MM.1S (cell line): ENCODE measurements at regions not wholly inside any gene's neighbourhood (a gene's known extent, or its start where the extent isn't known, plus 50 kb on each side); places are given as distances from the start of the nearest gene placed in this dataset.
"Not testable (repeated sequence)": the region's sequence is repeated elsewhere in the genome, so short reads cannot be mapped to it uniquely, and the experiment has no call there.

Experiments used
- DNase-seq: peaks from one replicate; pipeline ENCODE4 v3.0.0-alpha.2; 2015
- H2AFZ ChIP-seq: fragments of 300-600 bp; sonication (generic); 2 replicates; pipeline ENCODE4 v1.6.0; 2016; ENCODE audit warnings: antibody characterized with exemption, low read length
- H3F3A ChIP-seq: fragments of 300-600 bp; sonication (generic); 2 replicates; pipeline ENCODE4 v1.6.1; 2016; ENCODE audit warnings: mild to moderate bottlenecking, antibody characterized with exemption, low read length, moderate library complexity, mixed read lengths; ENCODE audit not compliant: insufficient read depth
- H3K27ac ChIP-seq: fragments of 300-600 bp; sonication (generic); 2 replicates; pipeline ENCODE4 v1.5.1; 2016; ENCODE audit warnings: mild to moderate bottlenecking, low read length
- H3K27me3 ChIP-seq: fragments of 300-600 bp; sonication (generic); replicated peaks from 2 replicates; pipeline ENCODE4 v1.6.0; 2016; ENCODE audit warnings: low read length; ENCODE audit not compliant: insufficient read depth
- H3K36me3 ChIP-seq: fragments of 300-600 bp; sonication (generic); replicated peaks from 2 replicates; pipeline ENCODE4 v1.6.1; 2016; ENCODE audit warnings: mild to moderate bottlenecking, low read length, mixed read lengths; ENCODE audit not compliant: insufficient read depth
- H3K4me1 ChIP-seq: fragments of 300-600 bp; sonication (generic); 2 replicates; pipeline ENCODE4 v1.6.1; 2016; ENCODE audit warnings: low read length, mixed read lengths
- H3K4me2 ChIP-seq: fragments of 300-600 bp; sonication (generic); 2 replicates; pipeline ENCODE4 v1.6.0; 2016; ENCODE audit warnings: low read depth, low read length
- H3K4me3 ChIP-seq: fragments of 300-600 bp; sonication (generic); 2 replicates; pipeline ENCODE4 v1.5.1; 2016; ENCODE audit warnings: low read length, mixed read lengths
- H3K79me2 ChIP-seq: fragments of 300-600 bp; sonication (generic); 2 replicates; pipeline ENCODE4 v1.6.1; 2016; ENCODE audit warnings: mixed run types, low read length, mixed read lengths
- H3K9ac ChIP-seq: fragments of 300-600 bp; sonication (generic); 2 replicates; pipeline ENCODE4 v1.6.1; 2016; ENCODE audit warnings: low read length, mixed read lengths
- H3K9me2 ChIP-seq: fragments of 300-600 bp; sonication (generic); replicated peaks from 2 replicates; pipeline ENCODE4 v1.6.1; 2016; ENCODE audit warnings: mild to moderate bottlenecking, low read length, mixed read lengths; ENCODE audit not compliant: insufficient read depth
- H3K9me3 ChIP-seq: fragments of 300-600 bp; sonication (generic); replicated peaks from 2 replicates; pipeline ENCODE4 v1.6.1; 2016; ENCODE audit warnings: mild to moderate bottlenecking, low read length, mixed read lengths; ENCODE audit not compliant: insufficient read depth
- H4K20me1 ChIP-seq: fragments of 300-600 bp; sonication (generic); 2 replicates; pipeline ENCODE4 v1.6.1; 2016; ENCODE audit warnings: mild to moderate bottlenecking, low read length, moderate library complexity, mixed read lengths; ENCODE audit not compliant: insufficient read depth
- CTCF ChIP-seq: fragments of 300-600 bp; sonication (generic); IDR thresholded peaks from 2 replicates; pipeline ENCODE4 v1.5.1; 2016; ENCODE audit warnings: antibody characterized with exemption, low read length, mixed read lengths
- EZH2 ChIP-seq: fragments of 300-600 bp; sonication (generic); optimal IDR thresholded peaks from 2 replicates; pipeline ENCODE3; 2017; ENCODE audit warnings: low read depth, mild to moderate bottlenecking, antibody characterized with exemption, low read length, mixed read lengths
- EZH2phosphoT487 ChIP-seq: fragments of 300-600 bp; sonication (generic); IDR thresholded peaks from 2 replicates; pipeline ENCODE4 v1.6.1; 2018; ENCODE audit warnings: antibody characterized with exemption, low read length

DNA sequence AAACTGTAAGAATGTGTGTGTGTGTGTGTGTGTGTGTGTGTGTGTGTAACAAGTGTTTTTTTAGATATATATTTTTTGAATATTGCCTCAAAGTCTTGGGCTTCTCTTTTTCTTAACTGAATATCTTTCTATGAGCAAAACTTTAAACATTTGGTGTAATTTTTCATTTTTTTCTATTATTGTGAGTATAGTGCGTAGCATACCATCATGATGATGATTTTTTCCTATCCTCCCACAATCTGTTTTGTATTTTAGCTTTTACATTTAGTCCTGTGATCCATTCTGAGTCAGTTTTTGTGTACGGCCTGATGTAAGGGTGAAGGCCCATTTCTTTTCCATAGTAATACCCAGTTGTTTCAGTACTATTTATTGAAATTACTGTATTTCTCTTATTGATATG is 680.6 kb downstream of the TTLL7 start:
- H3K9ac ChIP-seq: no peak overlapping the region
- no peak overlapping the region for H3K4me2 ChIP-seq
- no peaks in the 10 kb centered on the region for H3K9me2 ChIP-seq
- H2AFZ ChIP-seq: no peak overlapping the region
- no peaks in the 10 kb centered on the region for H3K79me2 ChIP-seq
- H3K27ac ChIP-seq: no peak overlapping the region
- no peaks in the 10 kb centered on the region for H3K4me1 ChIP-seq
- no peaks in the 10 kb centered on the region for H3K27me3 ChIP-seq
- H3F3A ChIP-seq: no peaks in the 10 kb centered on the region
- no peak overlapping the region for H3K4me3 ChIP-seq
- no peaks in the 10 kb centered on the region for H4K20me1 ChIP-seq
- no peak for DNase-seq
- TF ChIP-seq EZH2phosphoT487 (no peak), EZH2 (no peak), CTCF (no peak)
- no peaks in the 10 kb centered on the region for H3K9me3 ChIP-seq
- no peaks in the 10 kb centered on the region for H3K36me3 ChIP-seq

DNA sequence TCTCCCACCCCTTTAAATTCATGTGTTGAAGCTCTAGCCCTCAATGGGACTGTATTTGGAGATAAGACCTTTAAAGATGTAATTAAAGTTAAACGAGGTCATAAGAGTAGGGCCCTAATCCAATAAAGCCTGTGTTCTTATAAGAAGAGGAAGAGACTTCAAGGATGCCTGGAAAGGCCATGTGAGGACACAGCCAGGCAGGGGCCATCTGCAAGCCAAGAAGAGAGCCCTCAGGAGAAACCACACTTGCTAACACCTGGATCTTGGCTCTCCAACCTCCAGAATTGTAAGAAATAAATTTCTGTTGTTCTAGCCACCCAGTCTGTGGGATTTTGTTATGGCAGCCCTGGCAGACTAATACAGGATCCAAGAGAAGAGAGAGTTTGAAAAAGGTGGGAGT is 683.5 kb downstream of the TTLL7 start:
- H3K9me3 ChIP-seq, H3K4me1 ChIP-seq, H3K36me3 ChIP-seq, H2AFZ ChIP-seq, H3F3A ChIP-seq, H4K20me1 ChIP-seq, H3K9me2 ChIP-seq, H3K4me3 ChIP-seq, H3K27me3 ChIP-seq, H3K79me2 ChIP-seq, H3K27ac ChIP-seq, H3K4me2 ChIP-seq, H3K9ac ChIP-seq, DNase-seq: not testable (repeated sequence)

- H3K9ac ChIP-seq, H3K36me3 ChIP-seq, H2AFZ ChIP-seq, H3K4me2 ChIP-seq, H3F3A ChIP-seq, H3K9me3 ChIP-seq, H3K27ac ChIP-seq, H3K9me2 ChIP-seq, H3K4me3 ChIP-seq, H3K79me2 ChIP-seq, H3K4me1 ChIP-seq, H3K27me3 ChIP-seq, DNase-seq, H4K20me1 ChIP-seq: not testable (repeated sequence)
These were observed 688.8 kb downstream of the TTLL7 start for GRCh38 chr1:83310161-83310560.

- DNase-seq, H3K36me3 ChIP-seq, H3K9me2 ChIP-seq, H3F3A ChIP-seq, H3K4me1 ChIP-seq, H4K20me1 ChIP-seq, H3K9ac ChIP-seq, H3K4me2 ChIP-seq, H3K27ac ChIP-seq, H3K4me3 ChIP-seq, H3K9me3 ChIP-seq, H2AFZ ChIP-seq, H3K79me2 ChIP-seq, H3K27me3 ChIP-seq: not testable (repeated sequence)
These were observed 689.9 kb downstream of the TTLL7 start for GRCh38 chr1:83309035-83309434.

GRCh38 chr1:83306811-83307210 is 692.1 kb downstream of the TTLL7 start:
- not testable (repeated sequence) for H3K4me1 ChIP-seq, H3K9me3 ChIP-seq, DNase-seq, H4K20me1 ChIP-seq, H3K9ac ChIP-seq, H2AFZ ChIP-seq, H3K9me2 ChIP-seq, H3F3A ChIP-seq, H3K27ac ChIP-seq, H3K27me3 ChIP-seq, H3K4me3 ChIP-seq, H3K4me2 ChIP-seq, H3K36me3 ChIP-seq, H3K79me2 ChIP-seq

DNA sequence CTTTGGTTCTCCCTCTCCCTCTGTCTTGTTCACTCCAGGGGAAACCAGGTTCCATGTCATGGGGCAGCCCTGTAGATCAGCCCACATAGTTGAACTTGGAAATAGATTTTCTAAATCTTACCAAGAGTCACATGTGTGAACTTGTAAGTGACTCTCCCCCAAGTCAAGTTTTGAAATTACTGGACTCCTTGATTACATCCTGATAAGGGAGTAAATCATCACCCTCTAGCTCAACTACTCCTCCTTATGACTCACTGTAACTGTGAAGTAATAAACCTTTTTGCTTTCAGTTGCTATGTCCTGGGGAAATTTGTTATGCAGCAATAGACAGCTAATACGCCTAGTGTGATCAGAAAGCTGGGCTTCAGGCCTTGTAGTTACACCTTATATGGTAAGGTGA is 703.3 kb downstream of the TTLL7 start:
- H3K9me3 ChIP-seq, H2AFZ ChIP-seq, H3K79me2 ChIP-seq, H4K20me1 ChIP-seq, H3K9ac ChIP-seq, DNase-seq, H3K4me1 ChIP-seq, H3F3A ChIP-seq, H3K27ac ChIP-seq, H3K4me2 ChIP-seq, H3K4me3 ChIP-seq, H3K27me3 ChIP-seq, H3K36me3 ChIP-seq, H3K9me2 ChIP-seq: not testable (repeated sequence)

DNA sequence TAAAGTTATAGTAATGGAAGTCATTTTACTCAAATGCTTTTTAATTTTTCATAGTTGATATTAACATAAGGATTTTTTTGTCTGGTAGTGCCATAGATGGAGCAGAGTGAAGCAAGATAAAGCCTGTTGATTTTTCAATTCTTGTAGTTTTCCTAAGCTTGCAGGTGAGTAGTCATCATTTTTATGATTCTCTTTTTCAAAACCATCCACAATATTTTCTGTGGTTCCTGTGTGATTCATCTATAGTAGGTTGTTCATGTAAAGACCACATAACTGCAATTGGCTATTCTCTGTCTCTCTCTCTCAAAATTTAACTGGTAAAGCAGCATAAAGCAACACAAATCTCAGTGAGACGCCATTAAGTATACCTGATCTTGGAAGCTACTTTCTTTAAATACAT is 711.5 kb downstream of the TTLL7 start:
- not testable (repeated sequence) for DNase-seq, H3K9me3 ChIP-seq, H3F3A ChIP-seq, H4K20me1 ChIP-seq, H3K9ac ChIP-seq, H3K4me1 ChIP-seq, H3K27me3 ChIP-seq, H3K4me2 ChIP-seq, H3K36me3 ChIP-seq, H3K79me2 ChIP-seq, H3K27ac ChIP-seq, H2AFZ ChIP-seq, H3K4me3 ChIP-seq, H3K9me2 ChIP-seq
